GM18498 (cell line): ENCODE measurements at regions not wholly inside any gene's neighbourhood (a gene's known extent, or its start where the extent isn't known, plus 50 kb on each side); places are given as distances from the start of the nearest gene placed in this dataset.
"Not testable (repeated sequence)": the region's sequence is repeated elsewhere in the genome, so short reads cannot be mapped to it uniquely, and the experiment has no call there.

Source experiments
- ATAC-seq: cut with Tn5 transposase; IDR thresholded peaks from one replicate; pipeline ENCODE4 v1.9.1; 2021; ENCODE audit warnings: mild to moderate bottlenecking, moderate library complexity; ENCODE audit not compliant: unreplicated experiment

GRCh38 chr4:153098427-153098826 lies 105.8 kb upstream of the TRIM2 start:
- no peak for ATAC-seq

DNA sequence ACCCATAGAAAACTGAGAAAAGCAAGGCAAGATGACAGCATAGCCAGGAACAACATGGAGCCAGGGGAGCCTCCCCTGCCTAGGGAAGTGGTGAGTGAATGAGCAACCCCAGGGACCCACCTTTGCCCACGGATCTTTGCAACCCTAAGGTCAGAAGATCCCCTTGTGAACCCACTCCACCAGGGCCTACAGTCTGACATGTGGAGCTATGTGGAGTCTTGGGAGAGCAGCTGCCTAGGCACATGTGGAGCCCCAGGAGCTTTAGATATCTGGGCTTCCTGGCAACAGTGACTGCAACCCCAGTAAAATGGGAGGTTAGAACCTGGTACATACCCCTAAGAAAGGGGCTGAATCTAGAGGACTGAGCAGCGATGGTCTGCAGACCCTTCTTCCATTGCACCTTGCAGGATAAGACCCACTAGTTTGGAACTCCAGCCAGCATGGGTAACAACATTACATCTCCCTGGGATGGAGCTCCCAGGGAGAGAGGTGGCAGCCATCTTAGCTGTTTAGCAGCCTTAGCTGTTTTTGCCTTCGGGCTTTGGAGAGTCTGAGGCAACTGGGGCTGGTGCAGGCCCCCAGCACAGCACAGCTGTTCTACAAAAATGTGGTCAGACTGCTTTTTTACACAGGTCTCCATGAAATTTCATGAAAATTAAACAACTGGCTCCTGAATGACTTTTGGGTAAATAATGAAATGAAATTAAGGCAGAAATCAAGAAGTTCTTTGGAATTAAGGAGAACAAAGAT lies 104.7 kb upstream of the TRIM2 start:
- ATAC-seq, result no peak

DNA sequence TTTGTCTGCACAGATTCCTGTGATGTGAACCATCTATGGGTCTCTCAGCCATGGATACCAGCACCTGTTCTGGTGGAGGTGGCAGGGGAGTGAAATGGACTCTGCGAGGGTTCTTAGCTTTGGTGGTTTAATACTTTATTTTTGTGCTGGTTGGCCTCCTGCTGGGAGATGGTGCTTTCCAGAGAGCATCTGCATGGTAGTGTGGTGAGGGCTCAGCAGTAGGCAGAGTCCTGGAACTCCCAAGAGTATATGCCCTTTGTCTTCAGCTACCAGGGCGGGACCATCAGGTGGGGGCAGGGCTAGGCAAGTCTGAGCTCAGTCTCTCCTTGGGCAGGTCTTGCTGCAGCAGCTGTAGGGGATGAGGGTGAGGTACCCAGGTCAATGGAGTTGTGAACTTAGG lies 97.5 kb upstream of the TRIM2 start:
- not testable (repeated sequence) for ATAC-seq

- ATAC-seq, result no peak
Observed at GRCh38 chr4:153107246-153107645, 97.0 kb upstream of the TRIM2 start.

DNA sequence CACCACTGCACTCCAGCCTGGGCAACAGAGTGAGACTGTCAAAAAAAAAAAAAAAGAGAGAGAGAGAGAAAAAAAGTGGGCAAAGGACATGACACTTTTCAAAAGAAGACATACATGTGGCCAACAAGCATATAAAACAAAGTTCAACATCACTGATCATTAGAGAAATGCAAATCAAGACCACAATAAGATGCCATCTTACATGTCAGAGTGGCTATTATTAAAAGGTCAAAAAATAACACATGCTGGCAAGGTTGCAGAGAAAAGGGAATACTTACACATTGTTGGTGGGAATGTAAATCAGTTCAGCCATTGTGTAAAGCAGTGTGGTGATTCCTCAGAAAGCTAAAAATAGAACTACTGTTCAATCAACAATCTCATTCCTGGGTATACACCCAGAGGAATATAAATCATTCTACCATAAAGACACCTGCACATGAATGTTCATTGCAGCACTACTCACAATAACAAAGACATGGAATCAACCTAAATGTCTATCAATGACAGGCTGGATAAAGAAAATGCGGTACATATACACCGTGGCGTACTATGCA lies 94.9 kb upstream of the TRIM2 start:
- ATAC-seq, result no peak

GRCh38 chr4:153110739-153111138 lies 93.5 kb upstream of the TRIM2 start:
- no peak for ATAC-seq

DNA sequence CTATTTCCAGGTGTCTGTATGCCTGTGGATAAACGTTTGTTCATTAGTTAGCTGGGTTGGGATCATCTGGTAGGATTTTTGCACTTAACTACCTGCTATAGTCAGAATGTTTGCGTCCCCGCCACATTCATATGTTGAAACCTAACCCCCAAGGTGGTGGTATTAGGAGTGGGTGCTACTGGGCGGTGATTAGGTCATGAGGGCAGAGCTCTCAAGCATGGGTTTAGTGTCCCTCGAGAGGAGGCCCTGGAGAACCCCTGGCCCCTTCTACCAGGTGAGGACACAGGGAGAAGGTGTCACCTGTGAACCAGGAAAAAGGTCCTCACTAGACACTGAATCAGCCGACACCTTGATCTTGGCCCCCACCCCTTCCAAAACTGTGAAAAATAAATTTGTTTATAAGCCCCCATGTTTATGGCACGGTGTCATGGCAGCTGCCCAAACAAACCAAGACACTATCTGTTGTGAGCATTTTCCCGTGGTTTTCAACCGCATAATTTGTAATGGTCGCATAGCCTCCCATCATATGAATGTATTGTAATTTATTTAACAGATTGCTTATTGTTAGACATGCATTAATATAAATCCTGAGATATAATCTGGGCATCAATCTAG lies 92.7 kb upstream of the TRIM2 start:
- no peak for ATAC-seq

DNA sequence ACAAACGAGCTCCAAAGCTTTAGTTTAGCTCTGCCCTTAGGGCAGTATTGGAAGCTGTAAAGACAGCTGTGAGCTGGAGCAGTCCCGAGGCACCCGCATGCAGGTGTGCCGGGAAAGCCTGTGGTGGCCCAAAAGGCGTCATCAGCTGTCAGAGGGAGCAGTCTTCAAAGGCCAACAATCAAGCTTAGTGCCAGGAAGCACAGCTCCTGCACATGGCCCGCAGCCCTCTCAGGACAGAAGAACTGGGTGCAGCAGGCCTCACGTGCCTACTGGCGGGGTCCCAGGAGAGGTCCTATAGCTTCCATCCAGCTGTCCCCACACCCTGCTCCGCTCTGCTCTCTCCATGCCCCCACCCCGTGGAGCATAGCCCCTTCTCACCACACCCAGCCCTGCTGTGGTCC lies 92.2 kb upstream of the TRIM2 start:
- no peak for ATAC-seq

DNA sequence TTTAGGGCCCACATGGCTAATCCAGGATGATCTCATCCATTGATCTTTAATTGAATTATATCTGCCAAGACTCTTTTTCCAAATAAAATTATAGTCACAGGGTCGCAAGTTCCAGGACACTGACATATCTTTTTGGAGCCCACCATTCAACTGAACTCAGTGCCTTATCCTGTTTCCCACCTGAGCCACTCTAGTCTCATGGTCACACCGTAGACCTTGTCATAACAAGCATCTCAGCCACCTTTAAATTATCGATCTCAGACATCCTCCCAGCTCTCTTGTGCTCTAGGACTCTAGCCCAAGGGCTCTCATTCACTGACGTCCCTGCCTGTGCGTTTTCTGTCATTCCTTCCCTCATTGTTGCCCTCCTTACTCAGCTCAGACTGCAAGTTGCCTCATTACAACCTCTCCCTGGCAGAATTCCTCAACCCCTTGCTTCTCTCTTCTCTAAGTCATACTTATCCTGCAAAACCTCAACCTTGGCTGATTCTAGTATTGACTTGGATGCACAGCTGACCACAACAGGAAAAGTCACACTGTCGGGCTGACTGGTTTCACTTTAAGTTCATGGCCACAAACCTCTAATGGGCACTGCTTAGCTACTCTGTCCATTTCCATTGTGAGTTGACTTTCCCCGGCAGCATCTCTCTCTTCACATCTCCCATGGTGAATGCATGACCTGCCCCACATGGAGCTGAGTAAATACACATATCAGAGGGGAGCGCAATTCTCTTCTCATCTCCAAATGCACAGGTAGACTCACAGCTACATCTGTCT lies 91.0 kb upstream of the TRIM2 start:
- no peak for ATAC-seq

- no peak for ATAC-seq
Observed at GRCh38 chr4:153113838-153114105, 90.5 kb upstream of the TRIM2 start.

DNA sequence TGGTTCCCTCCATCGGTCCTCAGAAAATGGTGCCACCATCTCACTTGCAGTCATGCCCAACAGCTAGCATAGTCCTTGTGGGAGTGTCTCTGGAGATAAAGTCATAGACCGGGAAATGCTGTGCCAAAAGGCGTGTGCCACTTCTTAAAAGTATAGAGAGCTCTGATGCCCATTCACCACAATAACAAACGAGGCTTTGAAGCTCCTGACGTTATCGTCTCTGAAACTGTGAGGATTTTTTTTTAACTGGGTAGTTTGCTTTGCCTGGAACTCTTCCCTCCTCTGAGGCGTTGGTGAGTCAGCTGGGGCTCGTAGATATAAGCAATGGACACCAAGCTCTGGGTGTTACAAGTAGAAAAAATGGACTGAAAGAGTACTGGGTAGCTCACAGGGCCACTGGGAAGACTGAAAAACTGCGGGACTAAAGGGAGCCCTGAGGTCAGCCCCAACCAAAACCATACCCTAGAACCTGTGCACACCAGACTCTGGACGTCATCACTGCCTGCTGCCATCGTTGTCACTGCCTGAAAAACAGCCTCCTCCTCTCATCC lies 89.4 kb upstream of the TRIM2 start:
- no peak for ATAC-seq

DNA sequence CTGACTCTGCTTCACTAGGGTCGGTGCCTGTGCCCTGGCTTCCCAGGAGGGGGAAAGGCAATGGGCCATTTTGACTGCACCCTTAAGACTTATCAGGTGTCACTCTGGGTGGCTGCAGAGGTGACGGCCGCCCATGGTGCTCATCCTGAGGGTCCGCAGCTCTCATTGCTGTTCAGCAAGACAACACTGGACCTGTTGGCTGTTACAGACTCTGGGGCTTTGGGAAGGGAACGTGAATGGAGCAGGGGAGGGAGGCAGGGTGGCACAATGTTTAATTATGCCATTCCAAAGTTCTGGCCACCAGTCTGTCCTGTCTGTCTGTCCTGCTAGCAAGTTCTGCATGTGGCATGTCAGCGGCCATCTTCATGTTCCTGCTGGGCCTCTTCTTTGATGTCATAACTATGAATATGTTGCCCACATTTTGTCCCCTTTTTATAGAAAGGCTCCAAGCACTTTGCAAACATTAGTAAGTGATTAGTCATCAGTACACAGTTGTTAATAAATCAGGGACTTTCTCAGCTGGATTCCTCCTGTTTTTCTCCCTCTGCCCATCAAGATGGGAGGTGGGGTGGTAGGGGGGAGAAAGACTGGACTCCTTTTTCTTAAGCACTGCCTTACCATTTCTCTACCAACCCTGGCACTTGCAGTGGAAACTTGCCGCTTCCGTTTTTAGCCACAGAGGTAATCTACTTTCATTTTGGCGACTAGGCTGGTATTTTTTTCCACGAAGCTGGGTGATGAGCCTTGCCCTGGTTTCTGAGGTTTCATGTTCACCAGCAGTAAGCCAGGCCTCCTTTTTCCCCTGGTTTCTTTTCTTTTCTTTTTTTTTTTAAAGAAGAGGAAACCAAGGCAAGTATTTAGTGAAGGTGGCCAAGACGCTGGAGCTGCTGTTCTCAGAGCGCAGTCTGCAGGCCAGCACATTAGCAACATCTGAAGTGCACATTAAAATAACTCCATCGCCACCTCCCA lies 88.6 kb upstream of the TRIM2 start:
- peak; percentile 91 for ATAC-seq

- peak; percentile 4 for ATAC-seq
Observed at GRCh38 chr4:153116291-153116680, 88.0 kb upstream of the TRIM2 start.

- no peak for ATAC-seq
Observed at GRCh38 chr4:153116801-153117200, 87.4 kb upstream of the TRIM2 start.

DNA sequence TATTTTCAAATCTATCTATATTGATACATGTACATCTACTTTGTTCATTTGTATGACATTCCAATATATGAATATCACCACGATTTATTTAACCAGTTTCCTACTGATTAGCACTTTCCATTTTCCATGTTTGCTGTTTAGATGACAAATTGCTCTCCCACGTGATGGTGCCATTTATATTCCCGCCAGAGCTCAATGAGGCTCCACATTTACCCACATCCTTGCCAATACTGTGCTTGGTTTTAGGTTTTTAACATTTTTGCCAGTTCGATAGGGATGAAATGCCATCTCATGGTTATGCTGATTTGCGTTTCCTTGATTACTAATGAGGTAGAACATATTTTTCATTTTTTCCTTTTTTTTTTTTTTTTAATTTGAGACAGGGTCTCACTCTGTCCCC lies 86.7 kb upstream of the TRIM2 start:
- ATAC-seq, result no peak

DNA sequence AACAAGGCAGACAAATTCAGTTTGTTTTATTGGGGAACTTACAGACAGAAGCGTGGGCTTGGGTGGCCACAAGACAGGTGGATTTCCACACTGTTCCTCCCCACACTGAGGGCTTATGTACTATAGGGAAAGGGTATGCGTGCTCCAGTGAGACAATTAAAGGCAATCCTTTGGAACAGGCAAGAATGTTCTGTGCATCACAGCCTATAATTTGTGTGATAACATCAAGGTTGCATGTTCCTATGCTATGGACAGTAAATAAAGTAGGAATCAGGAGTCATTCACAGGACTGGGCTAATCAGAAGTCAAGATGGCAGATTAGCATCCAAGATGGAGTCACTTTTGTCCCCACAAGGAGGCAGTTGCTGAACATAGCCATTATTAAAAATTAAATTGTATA lies 84.6 kb upstream of the TRIM2 start:
- ATAC-seq, result no peak

DNA sequence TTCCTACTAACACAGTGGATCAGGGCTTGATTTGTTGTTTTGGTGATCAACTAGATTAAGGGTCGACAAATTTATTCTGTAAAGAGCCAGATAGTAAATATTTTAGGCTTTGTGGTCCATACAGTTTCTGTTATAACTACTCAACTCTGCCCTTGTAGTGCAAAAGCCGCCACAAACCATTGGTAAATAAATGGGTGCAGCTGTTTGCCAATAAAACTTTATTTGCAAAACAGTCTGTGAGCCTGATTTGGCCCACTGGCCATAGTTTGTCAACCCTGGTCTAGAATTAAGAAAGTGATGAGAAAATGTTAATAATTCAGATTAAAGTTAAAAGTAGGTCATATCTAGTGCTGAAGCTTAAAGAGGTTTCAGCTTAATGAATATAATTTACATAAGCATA lies 84.0 kb upstream of the TRIM2 start:
- ATAC-seq, result no peak

GRCh38 chr4:153122855-153123254 lies 81.4 kb upstream of the TRIM2 start:
- ATAC-seq, result no peak

DNA sequence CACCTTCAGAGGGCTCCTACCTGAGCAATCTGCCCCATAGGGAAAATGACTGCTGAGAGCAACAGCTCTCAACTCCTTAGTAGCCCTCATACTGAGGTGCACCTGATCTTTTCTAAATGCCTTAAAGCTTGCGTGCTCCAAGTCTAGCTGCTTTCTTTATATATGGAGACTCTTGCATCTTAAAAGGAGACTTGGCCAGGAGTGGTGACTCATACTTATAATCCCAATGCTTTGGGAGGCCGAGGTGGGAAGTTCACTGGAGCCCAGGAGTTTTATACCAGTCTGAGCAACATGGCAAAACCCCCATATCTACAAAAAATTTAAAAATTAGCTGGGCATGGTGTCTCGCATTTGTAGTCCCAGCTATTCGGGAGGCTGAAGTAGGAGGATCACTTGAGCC lies 78.1 kb upstream of the TRIM2 start:
- ATAC-seq, result no peak

DNA sequence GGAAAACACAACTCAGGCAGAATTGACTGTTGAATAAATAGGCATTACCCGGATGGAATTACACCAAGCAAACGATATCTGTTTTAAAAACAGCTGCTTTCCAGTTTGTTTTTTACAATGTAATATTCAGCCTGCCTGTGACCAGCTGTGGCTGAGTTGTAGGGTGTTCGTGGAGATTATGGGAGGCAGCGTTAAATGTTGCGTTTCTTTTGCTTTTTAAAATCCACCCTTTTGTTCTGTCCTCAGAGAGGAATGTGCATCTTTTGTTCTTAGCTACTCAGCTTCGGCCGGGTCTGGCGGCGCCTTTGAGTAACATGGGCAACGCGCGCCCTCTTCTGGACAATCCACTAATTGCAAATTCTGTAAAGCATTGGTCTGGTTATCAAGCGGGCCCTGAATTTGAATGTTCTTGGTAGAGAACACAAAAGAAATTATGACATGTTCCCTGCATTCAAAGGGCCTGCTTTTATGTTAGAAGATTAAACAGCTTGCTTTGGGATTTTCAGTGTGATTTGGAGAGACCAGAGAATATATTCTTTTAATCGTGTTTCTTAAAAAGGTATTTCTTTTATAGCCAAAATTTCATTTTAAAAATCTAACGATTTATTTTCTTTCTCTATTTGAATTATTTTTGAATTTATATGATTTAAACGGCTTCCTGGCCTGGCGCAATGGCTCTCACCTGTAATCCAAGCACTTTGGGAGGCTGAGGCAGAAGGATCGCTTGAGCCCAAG lies 76.3 kb upstream of the TRIM2 start:
- peak; percentile 79 for ATAC-seq
